ENCODE measurements at regions not wholly inside any gene's neighbourhood (a gene's known extent, or its start where the extent isn't known, plus 50 kb on each side); places are given as distances from the start of the nearest gene placed in this dataset.
"Not testable (repeated sequence)": the region's sequence is repeated elsewhere in the genome, so short reads cannot be mapped to it uniquely, and the experiment has no call there.

DNA sequence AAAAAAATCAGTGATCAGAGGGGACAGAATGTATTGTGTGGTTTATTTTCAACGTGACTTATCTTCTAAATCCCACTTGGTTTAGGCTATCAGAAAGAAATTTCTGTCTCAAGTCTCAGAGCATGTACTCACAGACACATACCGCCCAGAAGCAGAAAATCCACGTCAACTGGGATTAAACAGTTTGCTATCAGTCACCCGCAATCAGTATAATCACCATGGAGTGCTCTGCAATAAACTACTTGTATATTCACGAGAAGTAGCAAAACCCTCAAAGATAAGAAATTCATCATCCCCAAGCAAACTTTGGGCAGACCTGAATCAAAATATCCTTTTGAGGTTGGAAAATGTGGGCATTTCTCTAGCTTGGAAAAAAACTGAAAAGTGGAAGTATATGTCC, 259.1 kb downstream of the FGFR2 start:
- DNase-seq, result no peak

DNA sequence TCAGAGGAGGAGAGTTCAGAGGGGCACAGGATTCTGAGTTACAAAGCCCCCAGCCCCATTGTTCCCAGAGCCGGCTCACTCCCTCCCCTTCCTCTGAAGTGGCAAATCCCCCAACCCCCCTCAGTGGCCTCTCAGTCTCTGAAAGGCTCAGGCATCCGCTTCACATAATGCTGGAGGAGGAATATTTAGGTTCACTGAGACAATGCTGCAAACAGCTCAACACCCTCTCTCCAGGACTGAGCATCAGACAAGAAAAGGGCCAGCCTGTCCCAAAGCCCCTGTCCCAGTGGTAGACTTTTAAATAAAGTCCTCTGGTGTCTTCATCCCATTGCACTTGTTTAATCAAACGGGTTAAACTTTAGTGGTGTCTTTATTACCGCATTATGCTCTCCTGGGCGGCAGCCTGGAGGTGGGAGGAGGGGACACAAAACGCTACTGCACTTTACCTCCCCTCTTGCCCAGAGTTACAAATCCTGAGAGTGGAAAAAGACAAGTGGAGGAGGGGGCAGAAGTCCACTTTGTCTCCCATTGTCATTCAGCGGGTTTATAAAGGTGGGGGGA, 257.9 kb downstream of the FGFR2 start:
- DNase-seq, result no peak

DNA sequence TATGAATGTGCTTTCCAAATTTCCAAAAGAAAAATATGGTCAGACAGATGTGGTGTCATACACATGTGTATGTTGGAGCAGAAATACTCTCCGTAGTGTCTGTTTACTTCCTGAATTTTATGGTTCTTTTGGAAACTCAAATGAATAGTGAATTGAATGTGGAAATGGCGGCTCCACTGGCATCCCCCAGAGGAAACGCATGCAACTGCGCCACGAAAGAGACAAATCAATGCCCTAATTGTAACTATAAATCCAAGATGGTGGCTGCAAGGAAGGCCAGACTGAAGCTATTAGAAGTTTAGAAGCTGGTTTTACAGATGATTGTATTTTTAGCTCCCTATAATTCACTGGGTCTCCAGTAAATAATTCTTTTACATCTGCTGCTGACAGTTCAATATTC, 246.7 kb downstream of the FGFR2 start:
- DNase-seq, result no peak

DNA sequence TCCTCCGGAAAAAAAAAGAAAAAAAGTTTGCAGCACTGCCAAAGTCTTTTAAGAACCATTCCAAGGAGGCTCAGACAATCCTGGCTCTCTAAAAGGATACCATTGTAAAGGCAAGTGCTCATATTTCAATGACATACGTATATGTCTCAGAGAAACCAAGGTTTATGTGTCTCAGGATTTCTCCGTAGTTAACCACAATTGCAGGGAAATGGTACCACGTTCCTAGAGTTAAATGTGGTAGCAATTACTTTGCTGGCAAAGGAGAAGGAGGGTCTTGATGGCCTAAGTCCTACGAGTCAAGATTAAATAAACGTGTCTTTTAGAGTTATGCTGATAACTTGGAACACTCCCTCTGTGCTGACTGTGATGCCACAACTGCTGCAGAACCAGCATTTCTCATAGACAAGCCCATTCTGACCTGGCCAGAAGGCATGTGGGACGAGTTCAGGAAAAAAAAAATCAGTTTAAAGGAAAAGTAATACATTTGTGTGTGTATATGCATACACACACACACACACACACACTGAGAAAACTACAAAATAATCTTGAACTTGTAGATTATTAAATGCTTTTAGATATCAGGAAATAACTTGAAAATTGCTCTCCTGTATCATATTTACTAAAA, 245.9 kb downstream of the FGFR2 start:
- DNase-seq, result no peak

DNA sequence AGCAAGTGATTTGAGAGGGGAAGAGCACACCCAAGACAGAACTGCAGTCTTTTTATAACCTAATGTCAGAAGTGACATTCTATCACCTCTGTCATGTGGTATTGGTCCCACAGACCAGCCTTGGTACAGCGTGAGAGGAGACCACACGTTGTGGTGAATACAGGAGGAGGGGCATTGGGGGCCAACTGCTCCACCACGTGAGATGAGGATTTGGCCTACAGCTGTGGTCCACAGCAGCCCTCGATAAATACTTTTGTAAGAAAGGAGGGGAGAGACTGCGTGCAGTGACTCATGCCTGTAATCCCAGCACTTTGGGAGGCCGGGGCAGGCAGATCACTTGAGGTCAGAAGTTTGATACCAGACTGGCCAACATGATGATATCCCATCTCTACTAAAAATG, 243.1 kb downstream of the FGFR2 start:
- DNase-seq, result no peak

- DNase-seq, result no peak
These were observed 242.1 kb downstream of the FGFR2 start for GRCh38 chr10:121356183-121356582.

- no peak for DNase-seq
These were observed 240.8 kb downstream of the FGFR2 start for GRCh38 chr10:121357401-121357800.

GRCh38 chr10:121362026-121362425, 236.2 kb downstream of the FGFR2 start:
- DNase-seq, result no peak

GRCh38 chr10:121365566-121365965, 232.7 kb downstream of the FGFR2 start:
- no peak for DNase-seq

GRCh38 chr10:121368347-121369025, 229.8 kb downstream of the FGFR2 start:
- DNase-seq, result no peak

- DNase-seq, result no peak
These were observed 228.6 kb downstream of the FGFR2 start for GRCh38 chr10:121369616-121370015.

DNA sequence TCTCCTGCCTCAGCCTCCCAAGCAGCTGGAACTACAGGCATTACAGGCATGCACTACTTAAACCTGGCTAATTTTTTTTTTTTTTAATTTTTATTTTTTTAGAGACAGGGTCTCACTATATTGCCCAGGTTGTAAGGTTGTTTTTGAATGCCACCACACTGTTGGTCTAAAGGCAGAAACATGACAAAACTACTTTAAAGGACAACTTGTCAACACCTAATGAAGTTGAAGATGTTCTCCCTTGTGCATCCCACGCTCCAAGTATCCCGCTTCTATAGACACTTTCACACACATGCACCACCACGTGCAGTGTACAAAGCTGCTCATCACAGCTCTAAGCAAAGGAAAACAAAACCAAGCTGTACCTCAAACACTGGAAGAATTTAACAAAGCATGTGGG, 226.4 kb downstream of the FGFR2 start:
- DNase-seq, result no peak

- no peak for DNase-seq
These were observed 224.8 kb downstream of the FGFR2 start for GRCh38 chr10:121373411-121373810.

- DNase-seq, result no peak
These were observed 224.1 kb downstream of the FGFR2 start for GRCh38 chr10:121374121-121374520.

- no peak for DNase-seq
These were observed 223.1 kb downstream of the FGFR2 start for GRCh38 chr10:121375172-121375571.

- DNase-seq, result no peak
These were observed 219.9 kb downstream of the FGFR2 start for GRCh38 chr10:121378251-121378801.

DNA sequence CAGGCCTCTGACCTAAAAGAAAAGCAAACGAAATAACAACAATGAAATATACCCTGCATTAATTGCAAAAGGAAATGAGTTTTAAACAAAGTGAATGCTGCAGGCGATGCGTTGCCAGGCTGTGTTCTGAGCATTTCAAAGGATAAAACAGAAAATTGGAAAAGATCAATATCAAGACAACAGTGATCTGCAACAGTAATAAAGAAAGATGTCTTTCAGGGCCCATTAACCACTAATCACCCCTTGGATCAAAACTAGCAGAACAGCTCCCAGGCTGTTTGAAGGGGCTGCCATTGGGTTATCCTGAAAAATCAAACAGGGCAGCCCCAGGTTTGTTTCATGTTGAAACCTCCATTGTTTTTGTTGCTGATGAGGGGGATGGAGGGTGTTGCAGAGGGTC, 219.2 kb downstream of the FGFR2 start:
- DNase-seq, result no peak

DNA sequence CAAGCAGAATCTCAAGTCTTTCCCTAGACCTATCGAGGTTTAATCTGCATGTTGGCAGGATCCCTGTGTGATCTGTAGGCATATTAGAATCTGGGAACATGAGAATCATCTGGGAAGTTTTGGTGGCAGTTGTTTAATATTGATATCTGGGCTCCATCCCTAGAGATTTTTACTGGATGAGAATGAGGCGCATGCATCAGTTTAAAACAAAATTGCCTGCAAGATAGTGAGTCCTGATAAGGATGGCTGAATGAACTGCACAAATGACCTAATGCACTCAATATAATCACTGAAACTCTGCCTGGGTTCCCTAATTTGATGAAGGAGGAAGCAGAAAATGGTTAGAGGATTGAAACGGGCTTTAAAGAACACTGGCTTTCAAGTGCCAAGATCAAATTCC, 218.0 kb downstream of the FGFR2 start:
- no peak for DNase-seq

- DNase-seq, result not testable (repeated sequence)
These were observed 216.2 kb downstream of the FGFR2 start for GRCh38 chr10:121382029-121382520.

DNA sequence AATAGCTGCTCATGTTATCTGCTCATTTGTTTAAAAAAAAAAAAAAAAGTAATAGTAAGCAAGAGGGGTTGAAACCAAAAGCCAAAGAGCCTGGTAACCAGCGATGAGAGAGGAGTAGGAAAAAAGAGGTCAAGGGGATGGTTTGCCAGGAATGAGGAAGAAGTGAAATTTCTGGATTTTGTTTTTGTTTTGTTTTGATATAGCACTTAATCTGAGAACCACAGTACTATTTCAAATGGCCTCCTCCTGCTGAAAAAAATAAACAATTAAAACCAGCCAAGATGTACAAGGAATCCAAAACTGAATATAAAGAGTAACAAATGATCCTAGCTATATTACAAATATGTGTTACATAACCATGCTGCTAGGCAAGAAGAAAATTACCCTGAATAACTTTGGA, 213.1 kb downstream of the FGFR2 start:
- no peak for DNase-seq

DNA sequence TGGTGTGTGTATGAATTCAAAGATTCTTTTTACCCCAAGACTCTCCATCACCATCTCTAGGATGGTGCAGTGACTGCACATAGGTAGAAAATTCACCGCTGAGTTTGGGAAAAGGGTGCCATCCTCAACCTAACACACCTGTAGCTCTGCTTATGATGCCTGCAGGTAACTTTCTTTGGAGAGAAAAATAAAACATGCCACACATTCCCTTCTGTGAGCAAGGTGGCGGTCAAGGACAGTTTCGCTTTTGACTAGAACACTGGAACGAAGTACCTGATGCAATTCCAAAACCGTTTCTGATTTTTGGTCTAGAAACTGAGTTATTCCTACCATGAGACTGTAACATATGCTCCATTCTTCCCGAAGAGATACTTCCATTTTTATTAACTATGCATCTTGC, 205.6 kb downstream of the FGFR2 start:
- no peak for DNase-seq

DNA sequence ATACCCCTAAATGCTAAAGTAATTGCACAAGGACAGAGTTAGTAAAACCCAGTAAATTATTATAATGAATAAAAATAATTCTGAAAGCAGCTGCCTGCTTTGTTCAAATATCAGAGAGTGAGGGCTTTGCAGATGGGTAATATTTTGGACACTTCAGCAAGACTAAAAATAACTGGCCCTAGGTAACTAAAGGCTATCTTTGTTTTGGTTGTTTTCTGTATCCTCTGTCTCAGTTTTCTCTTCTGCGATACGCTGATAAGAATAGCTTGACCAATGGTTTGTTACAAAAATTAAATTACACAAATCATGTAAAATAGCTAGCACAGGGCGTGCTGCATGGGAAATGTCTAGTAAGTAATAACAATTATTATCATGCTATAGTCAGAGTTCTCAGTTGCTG, 204.7 kb downstream of the FGFR2 start:
- no peak for DNase-seq

- not testable (repeated sequence) for DNase-seq
These were observed 197.7 kb downstream of the FGFR2 start for GRCh38 chr10:121400507-121400906.

- DNase-seq, result no peak
These were observed 194.7 kb downstream of the FGFR2 start for GRCh38 chr10:121403527-121403926.

Measured in CD4-positive, alpha-beta T cell treated with Interferon gamma for 1 hour (primary cell).